Skeletal muscle cell (primary cell): ENCODE measurements at regions not wholly inside any gene's neighbourhood (a gene's known extent, or its start where the extent isn't known, plus 50 kb on each side); places are given as distances from the start of the nearest gene placed in this dataset.

Experiments
- DNase-seq: peaks from one replicate; pipeline ENCODE4 v3.0.0-alpha.2; 2010; ENCODE audit warnings: low read depth
- H3K4me3 ChIP-seq: 2 replicates; pipeline ENCODE4 v1.5.1; 2011; ENCODE audit warnings: low read depth, mild to moderate bottlenecking, control low read depth, low read length, moderate library complexity

DNA sequence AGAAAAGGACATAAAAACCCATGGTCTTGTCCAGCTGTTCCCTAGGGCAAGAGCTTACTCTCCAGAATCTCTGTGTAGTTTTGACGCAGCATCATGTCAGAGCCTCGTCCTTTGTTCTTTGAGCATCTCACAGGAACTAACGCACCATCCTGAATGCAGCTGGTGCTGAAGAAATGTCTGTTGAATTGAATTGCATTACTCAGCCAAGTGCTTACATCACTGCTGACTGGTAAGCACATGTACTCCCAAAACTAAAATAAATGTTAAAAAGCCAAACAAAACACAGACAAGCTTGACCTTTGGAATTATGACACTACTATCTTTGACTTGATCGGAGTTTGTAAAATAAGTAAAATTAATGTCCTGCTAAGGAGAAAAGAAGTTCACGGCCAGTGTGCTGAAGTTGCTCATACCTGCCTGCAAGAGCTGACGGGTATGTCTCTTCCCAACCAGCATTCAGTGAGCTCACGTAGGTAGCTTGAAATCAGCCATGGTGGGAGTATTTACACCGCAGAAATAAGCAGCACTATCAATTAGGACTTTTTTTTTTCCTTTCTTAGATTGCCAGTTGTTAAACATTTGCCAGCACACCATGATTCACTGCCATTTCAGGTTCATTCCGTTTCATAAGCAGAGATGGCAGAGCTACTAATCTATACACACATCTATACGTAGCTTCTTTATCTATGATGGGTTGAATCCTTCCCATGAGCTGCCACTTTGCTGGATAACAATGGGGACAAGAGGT, 310.6 kb upstream of the MSX2 start:
- DNase-seq = peak; percentile 8
- no peak overlapping the region for H3K4me3 ChIP-seq

- DNase-seq = no peak
- no peak overlapping the region for H3K4me3 ChIP-seq
Measured at GRCh38 chr5:174414315-174414710, 310.1 kb upstream of the MSX2 start.

DNA sequence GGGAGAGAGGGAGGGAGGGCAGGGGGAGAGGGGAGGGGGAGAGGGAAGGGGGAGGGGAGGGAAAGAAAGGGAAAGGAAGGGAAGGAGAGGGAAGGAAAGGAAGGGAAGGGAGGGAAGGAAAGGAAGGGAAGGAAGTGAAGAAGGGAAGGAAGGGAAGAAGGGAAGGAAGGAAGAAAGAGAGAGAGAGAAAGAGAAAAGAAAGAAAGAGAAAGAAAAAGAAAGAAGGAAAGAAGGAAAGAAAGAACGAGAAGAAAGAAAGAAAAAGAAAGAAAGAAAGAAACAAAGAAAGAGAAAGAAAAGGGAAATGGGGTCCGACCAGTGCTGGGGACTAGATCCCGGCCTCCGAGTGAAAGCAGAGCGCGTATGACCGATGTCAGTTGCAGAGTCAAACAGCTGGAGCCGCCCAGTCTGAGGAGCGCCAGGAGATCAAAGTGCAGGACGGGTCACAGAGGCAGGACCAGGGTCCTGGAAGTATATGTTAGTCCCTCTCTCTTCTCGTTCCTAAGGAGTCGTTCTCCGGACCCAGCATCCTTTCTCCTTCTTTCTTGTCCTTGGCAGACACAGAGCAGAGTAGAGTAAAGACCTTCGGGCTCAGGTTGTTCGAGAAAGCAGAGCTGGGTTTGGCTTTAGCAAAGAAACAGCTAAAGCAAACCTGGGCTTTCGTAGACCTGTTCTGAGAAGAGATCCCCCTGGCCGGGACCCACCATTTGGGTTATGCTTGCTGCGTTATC, 305.4 kb upstream of the MSX2 start:
- peak overlapping the region; percentile 1 for H3K4me3 ChIP-seq
- no peak for DNase-seq

DNA sequence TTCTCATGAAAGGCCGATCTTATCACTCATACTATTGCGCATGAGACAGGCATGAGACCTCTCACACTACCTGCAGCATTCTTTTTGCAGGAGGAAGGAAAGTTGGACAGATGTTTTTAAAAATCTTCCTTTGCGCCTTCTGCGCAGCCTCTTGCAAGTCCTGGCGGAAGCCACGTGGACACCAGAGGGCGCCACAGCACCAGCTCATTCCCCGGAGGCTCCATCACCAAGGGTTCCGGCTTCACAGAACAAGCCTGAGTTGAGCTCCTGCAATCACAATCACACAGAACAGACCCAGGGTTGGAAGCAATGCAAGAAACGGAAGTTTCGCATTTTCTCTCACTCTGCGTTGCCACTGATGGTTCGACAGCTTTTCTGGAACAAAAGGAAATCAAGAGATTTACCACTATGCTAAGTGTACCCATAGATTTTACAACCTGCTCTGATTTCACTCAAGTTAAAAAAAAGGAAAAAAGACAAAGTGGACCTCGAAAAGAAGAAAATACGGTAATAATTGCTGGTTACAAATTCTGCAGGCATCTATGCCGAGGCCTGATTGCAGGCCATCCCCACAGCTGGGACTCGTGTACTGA, 304.7 kb upstream of the MSX2 start:
- peak; percentile 63 for DNase-seq
- H3K4me3 ChIP-seq = no peak overlapping the region

DNA sequence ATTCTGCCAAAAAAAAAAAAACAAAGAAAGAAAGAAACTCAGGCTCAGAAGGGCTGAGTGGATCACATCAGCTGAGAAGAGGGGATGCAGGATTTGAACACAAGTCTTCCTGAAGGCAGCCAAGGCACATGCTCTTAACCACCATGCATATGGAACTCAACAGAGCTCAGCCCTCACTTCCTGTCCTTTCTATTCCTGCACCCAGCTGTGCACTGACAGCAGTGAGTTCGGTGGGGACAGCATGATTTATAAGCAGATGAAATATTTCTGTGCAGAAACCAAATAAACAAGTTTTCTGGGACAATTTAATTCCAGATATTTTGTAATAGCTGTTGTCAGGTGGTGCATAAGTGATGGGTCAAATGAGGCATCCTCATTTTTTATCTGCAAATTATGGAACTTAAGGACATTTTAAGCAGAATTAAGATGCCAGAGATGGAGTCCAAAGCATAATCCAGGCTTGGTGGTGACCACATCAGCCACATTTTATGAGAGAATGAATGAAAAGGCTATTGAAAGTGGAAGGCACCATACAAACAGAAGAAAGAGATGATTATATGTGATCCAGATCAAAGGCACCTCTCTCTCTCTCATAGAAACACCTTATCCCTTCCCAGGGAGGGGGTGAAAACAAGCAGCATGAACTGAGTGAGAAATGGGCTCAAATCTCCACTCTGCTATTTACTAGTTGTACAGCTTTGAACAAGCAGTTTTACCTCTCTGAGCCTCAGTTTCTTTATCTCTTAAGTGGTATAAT, 303.6 kb upstream of the MSX2 start:
- DNase-seq = no peak
- no peak overlapping the region for H3K4me3 ChIP-seq

- no peak for DNase-seq
- no peak overlapping the region for H3K4me3 ChIP-seq
Measured at GRCh38 chr5:174421408-174421805, 303.0 kb upstream of the MSX2 start.

- H3K4me3 ChIP-seq = no peak overlapping the region
- no peak for DNase-seq
Measured at GRCh38 chr5:174423558-174423957, 300.8 kb upstream of the MSX2 start.

GRCh38 chr5:174424219-174425053, 299.9 kb upstream of the MSX2 start:
- no peak overlapping the region for H3K4me3 ChIP-seq
- DNase-seq = no peak

DNA sequence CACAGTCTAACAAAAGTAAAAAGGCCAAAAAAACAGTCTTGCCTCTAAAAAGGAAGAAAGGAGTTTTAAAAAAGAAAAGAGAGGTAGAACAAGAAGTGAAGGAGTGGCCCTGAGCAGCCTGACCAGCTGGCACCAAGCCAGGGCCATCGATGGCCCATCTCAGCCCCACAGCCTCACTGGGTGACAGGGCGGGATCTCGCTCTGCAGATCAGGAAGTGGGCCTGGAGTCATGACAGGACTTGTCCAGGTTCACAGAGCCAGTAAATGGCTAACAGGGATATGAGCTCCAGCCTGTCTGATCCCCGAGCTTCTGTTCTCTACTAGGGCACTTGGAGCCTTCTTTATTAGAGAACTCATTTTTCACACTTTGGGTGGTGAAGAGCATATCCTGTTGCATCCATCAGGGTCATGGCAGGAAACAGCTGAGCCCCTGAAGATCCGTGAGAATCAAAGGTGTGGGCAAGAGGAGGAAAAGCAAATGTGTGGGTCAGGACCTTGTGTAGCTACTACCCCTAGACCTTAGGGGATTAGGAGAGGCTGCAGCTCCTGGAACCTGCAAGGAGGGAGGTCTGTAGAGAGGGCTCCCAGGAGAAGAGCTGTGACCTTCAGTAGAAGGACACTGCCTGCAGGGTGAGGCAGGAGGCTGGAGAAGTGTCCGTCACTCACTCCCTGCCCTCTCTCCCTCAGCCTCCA, 299.0 kb upstream of the MSX2 start:
- DNase-seq = no peak
- no peak overlapping the region for H3K4me3 ChIP-seq

GRCh38 chr5:174425964-174426290, 298.5 kb upstream of the MSX2 start:
- DNase-seq = no peak
- no peak overlapping the region for H3K4me3 ChIP-seq

DNA sequence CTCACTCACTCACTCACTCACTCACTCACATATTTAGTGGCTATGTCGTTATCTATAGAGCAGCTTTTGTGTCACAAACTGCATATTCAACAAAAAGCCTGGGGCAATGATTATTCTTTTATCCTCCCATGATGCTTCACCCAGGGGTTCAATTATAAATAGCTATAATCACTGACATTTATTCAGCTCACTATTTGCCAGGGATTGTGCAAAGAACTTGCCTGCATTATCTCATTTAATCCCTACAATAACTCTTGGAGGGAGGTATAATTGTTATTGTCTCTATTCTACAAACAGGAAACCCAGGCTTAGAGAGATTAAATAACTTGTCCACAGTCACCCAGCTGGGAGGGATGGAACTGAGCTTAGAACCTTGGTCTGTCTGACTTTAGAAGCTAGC, 298.0 kb upstream of the MSX2 start:
- H3K4me3 ChIP-seq = no peak overlapping the region
- DNase-seq = no peak

DNA sequence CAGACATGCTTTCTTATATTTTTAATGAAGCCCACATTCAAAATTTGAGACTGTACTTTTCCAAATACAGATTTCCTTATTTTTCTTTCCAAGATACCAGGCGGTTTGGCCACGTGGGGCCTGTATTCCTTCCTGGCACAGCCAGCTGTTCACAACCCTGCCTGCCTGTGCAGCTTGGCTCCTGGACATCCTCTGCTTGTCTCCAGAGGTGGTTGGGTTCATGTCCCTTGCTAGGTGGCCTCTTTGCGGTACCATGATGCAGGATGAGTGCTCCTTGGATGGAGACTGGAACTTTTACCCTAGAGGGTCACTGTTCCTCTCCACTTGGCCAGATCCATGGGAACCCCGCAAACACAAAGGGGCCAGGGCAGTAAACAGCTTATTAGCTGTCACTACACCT, 297.5 kb upstream of the MSX2 start:
- H3K4me3 ChIP-seq = no peak overlapping the region
- no peak for DNase-seq

GRCh38 chr5:174427304-174427703, 297.1 kb upstream of the MSX2 start:
- no peak for DNase-seq

GRCh38 chr5:174428895-174429294, 295.5 kb upstream of the MSX2 start:
- no peak overlapping the region for H3K4me3 ChIP-seq
- no peak for DNase-seq

More at GRCh38 chr5:174427304-174427703, 297.1 kb upstream of the MSX2 start:
- no peak overlapping the region for H3K4me3 ChIP-seq

GRCh38 chr5:174430940-174431339, 293.4 kb upstream of the MSX2 start:
- H3K4me3 ChIP-seq = no peak overlapping the region
- no peak for DNase-seq

- no peak overlapping the region for H3K4me3 ChIP-seq
- no peak for DNase-seq
Measured at GRCh38 chr5:174431504-174431903, 292.9 kb upstream of the MSX2 start.

DNA sequence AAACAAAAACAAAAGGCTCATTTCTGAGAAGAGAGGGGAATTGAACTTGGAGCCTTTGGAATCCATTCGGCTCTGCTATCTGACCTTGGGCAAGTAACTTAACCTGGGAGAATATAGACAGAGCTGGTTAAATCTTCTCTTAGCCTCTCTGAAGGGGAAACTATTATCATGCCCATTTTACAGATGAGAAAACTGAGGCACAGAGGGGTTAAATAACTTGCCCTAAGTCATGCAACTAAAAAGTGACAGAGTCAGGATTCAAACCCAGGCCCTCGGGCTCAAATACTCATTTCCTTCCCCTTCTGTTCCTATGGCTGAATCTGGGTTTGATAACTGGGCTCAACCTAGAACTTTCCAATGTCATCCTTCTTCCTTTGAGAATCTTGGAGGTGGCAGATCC, 291.3 kb upstream of the MSX2 start:
- no peak for DNase-seq
- no peak overlapping the region for H3K4me3 ChIP-seq

- no peak for DNase-seq
- no peak overlapping the region for H3K4me3 ChIP-seq
Measured at GRCh38 chr5:174436750-174437149, 287.6 kb upstream of the MSX2 start.
